Endothelial cell of umbilical vein (primary cell): ENCODE measurements at regions not wholly inside any gene's neighbourhood (a gene's known extent, or its start where the extent isn't known, plus 50 kb on each side); places are given as distances from the start of the nearest gene placed in this dataset.

ENCODE experiments used
- BruUV-seq: library from RNA; stranded (reverse); fragments of 400-500 nt; replicated peaks from 2 replicates; lab custom pipeline; 2021; lab: Mats Ljungman, UMichigan
- CTCF ChIA-PET: fragments of 300-600, 350-600 bp; sonication (Branson Sonifier 250); formaldehyde crosslinking; loops from one replicate; lab custom pipeline; 2021; ENCODE audit warnings: antibody characterized with exemption, inconsistent platforms; lab: Charles Lee
- POLR2A ChIA-PET: fragments of 300-600, 350-600 bp; sonication (Branson Sonifier 250); formaldehyde crosslinking; loops from one replicate; lab custom pipeline; 2021; ENCODE audit warnings: antibody characterized with exemption, inconsistent platforms; lab: Charles Lee
- DNase-seq: peaks from one replicate; pipeline ENCODE4 v3.0.0-alpha.2; 2011; ENCODE audit warnings: low read depth, low spot score
- FAIRE-seq: peaks from 2 replicates; lab custom pipeline; 2011; peaks lifted over from hg19 to GRCh38; lab: Jason Lieb, UNC
- H2AFZ ChIP-seq: 2 replicates; pipeline ENCODE4 v1.6.0; 2012; ENCODE audit warnings: low read depth, low read length, control low read depth, inconsistent platforms
- H3K27ac ChIP-seq: 2 replicates; pipeline ENCODE4 v1.5.1; 2011; ENCODE audit warnings: low read depth, mild to moderate bottlenecking, control low read depth, low read length, moderate library complexity; ENCODE audit not compliant: insufficient read depth
- H3K27me3 ChIP-seq, 2 experiments: 2 replicates each; pipeline versions ENCODE4 v1.6.0 to v1.6.1; 2011; ENCODE audit warnings: low read length in 2 of 2, mixed read lengths in 1 of 2; ENCODE audit not compliant: control insufficient read depth in 2 of 2, insufficient read depth in 2 of 2
- H3K36me3 ChIP-seq, 2 experiments: 2 replicates in 1 of 2; 3 replicates in 1 of 2; pipeline ENCODE4 v1.5.1; 2011; ENCODE audit warnings: low read length in 2 of 2, mild to moderate bottlenecking in 1 of 2, moderate library complexity in 1 of 2; ENCODE audit not compliant: control insufficient read depth in 2 of 2, insufficient read depth in 2 of 2; ENCODE audit errors: extremely low read depth in 1 of 2
- H3K4me1 ChIP-seq: 3 replicates; pipeline ENCODE4 v1.5.1; 2011; ENCODE audit warnings: mild to moderate bottlenecking, low read length; ENCODE audit not compliant: control insufficient read depth, insufficient read depth; ENCODE audit errors: extremely low read depth
- H3K4me2 ChIP-seq: 2 replicates; pipeline ENCODE4 v1.6.1; 2011; ENCODE audit warnings: low read length, control low read depth, mixed read lengths; ENCODE audit not compliant: insufficient read depth
- H3K4me3 ChIP-seq, 3 experiments: fragments of 200-600 bp in 1 of 3; sonication (generic), shearing (Covaris generic) in 1 of 3; replicated peaks in 1 of 3; 2 replicates each; pipeline ENCODE4 v1.5.1; 2011 to 2016; ENCODE audit warnings: control low read depth in 3 of 3, low read length in 3 of 3, mild to moderate bottlenecking in 2 of 3, inconsistent platforms in 1 of 3, low read depth in 1 of 3, moderate library complexity in 1 of 3; ENCODE audit not compliant: insufficient read depth in 1 of 3
- H3K79me2 ChIP-seq: 2 replicates; pipeline ENCODE4 v1.6.0; 2012; ENCODE audit warnings: low read length, inconsistent platforms; ENCODE audit not compliant: control insufficient read depth, insufficient read depth
- H3K9ac ChIP-seq: replicated peaks from 2 replicates; pipeline ENCODE3; 2011; ENCODE audit warnings: low read length, control low read depth; ENCODE audit not compliant: insufficient read depth; ENCODE audit errors: extremely low read depth
- H3K9me1 ChIP-seq: replicated peaks from 3 replicates; pipeline ENCODE4 v1.6.0; 2011; ENCODE audit warnings: mild to moderate bottlenecking, low read length; ENCODE audit not compliant: control insufficient read depth, insufficient read depth; ENCODE audit errors: extremely low read depth
- H3K9me3 ChIP-seq: replicated peaks from 2 replicates; pipeline ENCODE4 v1.5.1; 2012; ENCODE audit warnings: low read length, inconsistent platforms; ENCODE audit not compliant: control insufficient read depth, insufficient read depth
- H4K20me1 ChIP-seq: replicated peaks from 2 replicates; pipeline ENCODE3; 2011; ENCODE audit warnings: mild to moderate bottlenecking, low read length; ENCODE audit not compliant: control insufficient read depth, insufficient read depth; ENCODE audit errors: extremely low read depth
- EZH2 ChIP-seq: IDR thresholded peaks from 2 replicates; pipeline ENCODE4 v1.6.1; 2012; ENCODE audit warnings: borderline replicate concordance, low read depth, mild to moderate bottlenecking, moderate library complexity, low read length, inconsistent platforms; ENCODE audit not compliant: severe bottlenecking
- FOS ChIP-seq: IDR thresholded peaks from 2 replicates; pipeline ENCODE4 v1.6.1; 2011; ENCODE audit warnings: mild to moderate bottlenecking, low read length, moderate library complexity, borderline replicate concordance; ENCODE audit not compliant: insufficient read depth
- GATA2 ChIP-seq: IDR thresholded peaks from 2 replicates; pipeline ENCODE4 v1.7.0; 2011; ENCODE audit warnings: low read depth, mild to moderate bottlenecking, moderate library complexity, mixed read lengths, low read length; ENCODE audit not compliant: insufficient read length, insufficient read depth
- JUN ChIP-seq: IDR thresholded peaks from 2 replicates; pipeline ENCODE4 v1.6.1; 2011; ENCODE audit warnings: borderline replicate concordance, low read depth; ENCODE audit not compliant: insufficient read length, insufficient read depth
- MAX ChIP-seq: IDR thresholded peaks from 2 replicates; pipeline ENCODE4 v1.6.1; 2011; ENCODE audit not compliant: insufficient read depth, insufficient read length
- MYC ChIP-seq: IDR thresholded peaks from one replicate; pipeline ENCODE4 v1.6.1; 2011; ENCODE audit warnings: mild to moderate bottlenecking, low read depth, low read length
- POLR2A ChIP-seq: IDR thresholded peaks from 2 replicates; pipeline ENCODE4 v1.6.1; 2012; ENCODE audit warnings: low read depth, mild to moderate bottlenecking, control low read depth, low read length
- POLR2AphosphoS5 ChIP-seq: IDR thresholded peaks from 2 replicates; pipeline ENCODE4 v1.6.1; 2012; ENCODE audit warnings: low read depth, mild to moderate bottlenecking, control low read depth, low read length, moderate library complexity; ENCODE audit not compliant: insufficient read depth
- dilution Hi-C: fragments of 300-500 bp; cut with MboI; formaldehyde crosslinking; loops from one replicate; pipeline ENCODE4 v1.15.0; 2019; ENCODE audit warnings: low sequenced_read_pairs; ENCODE audit not compliant: extremely low pct_ligation_motif_present
- intact Hi-C: fragments of 100-400 bp; cut with micrococcal nuclease; formaldehyde crosslinking; loops from one replicate; pipeline ENCODE4 v1.10.0; 2022

- no peaks in the 10 kb centered on the region for H4K20me1 ChIP-seq
- H2AFZ ChIP-seq = no peak overlapping the region
- CTCF ChIA-PET = no interaction called here
- POLR2A ChIA-PET = no interaction called here
- no peaks in the 10 kb centered on the region for H3K36me3 ChIP-seq
- intact Hi-C loops = no loop called here
- no peak overlapping the region for H3K9ac ChIP-seq
- H3K27ac ChIP-seq = no peak overlapping the region
- H3K79me2 ChIP-seq = no peaks in the 10 kb centered on the region
- H3K9me1 ChIP-seq = no peaks in the 10 kb centered on the region
- DNase-seq (no peak), FAIRE-seq (no peak)
- BruUV-seq = no TSS peak
- H3K4me2 ChIP-seq = no peak overlapping the region
- H3K9me3 ChIP-seq = peaks cover 2% of the 10 kb centered on the region
- dilution Hi-C loops = no loop called here
- TF ChIP-seq POLR2A = no peak
- TF ChIP-seq JUN = no peak
- TF ChIP-seq EZH2 = no peak
- TF ChIP-seq POLR2AphosphoS5 = no peak
- no peak for TF ChIP-seq MYC
- H3K4me1 ChIP-seq = no peaks in the 10 kb centered on the region
- H3K27me3 ChIP-seq = no peaks in the 10 kb centered on the region
- H3K4me3 ChIP-seq = no peak overlapping the region
These were observed 354.2 kb upstream of the ZWINT start for GRCh38 chr10:56715262-56715661.

GRCh38 chr10:56698506-56698905, 337.4 kb upstream of the ZWINT start:
- Histone ChIP-seq H3K27me3 (no peaks in the 10 kb centered on the region), H3K9me1 (no peaks in the 10 kb centered on the region), H3K79me2 (no peaks in the 10 kb centered on the region), H3K4me3 (no peak overlapping the region), H3K9ac (no peak overlapping the region), H3K36me3 (no peaks in the 10 kb centered on the region), H3K9me3 (peaks cover 2% of the 10 kb centered on the region), H3K27ac (no peak overlapping the region), H3K4me1 (no peaks in the 10 kb centered on the region), H4K20me1 (no peaks in the 10 kb centered on the region), H3K4me2 (no peak overlapping the region), H2AFZ (no peak overlapping the region)
- TF ChIP-seq GATA2 (no peak), MAX (no peak), POLR2AphosphoS5 (no peak), POLR2A (no peak), EZH2 (no peak), FOS (no peak), JUN (no peak), MYC (no peak)
- no peak for DNase-seq
- dilution Hi-C loops = no loop called here
- POLR2A ChIA-PET = no interaction called here
- FAIRE-seq = no peak
- intact Hi-C loops = no loop called here
- no TSS peak for BruUV-seq
- CTCF ChIA-PET = no interaction called here
